ENCODE measurements at regions not wholly inside any gene's neighbourhood (a gene's known extent, or its start where the extent isn't known, plus 50 kb on each side); places are given as distances from the start of the nearest gene placed in this dataset.

- H3K27ac ChIP-seq = no peak overlapping the region
- ATAC-seq (ENCODE audit: low FRiP score in 2 of 2) (no peak), DNase-seq (no peak)
- 57 to 69% methylated on average over 7 of the region's 7 CpGs for WGBS, 2 donors
- no peak overlapping the region for H3K4me3 ChIP-seq
- H3K36me3 ChIP-seq = no peaks in the 10 kb centered on the region
- H3K27me3 ChIP-seq = no peaks in the 10 kb centered on the region
- no peaks in the 10 kb centered on the region for H3K4me1 ChIP-seq
- H3K9me3 ChIP-seq = no peaks in the 10 kb centered on the region
- no peak for TF ChIP-seq EP300 (IDR thresholded peaks at IDR 0.05)
- TF ChIP-seq POLR2A (IDR thresholded peaks at IDR 0.05) = no peak
- TF ChIP-seq CTCF (IDR thresholded peaks at IDR 0.05) = no peak
- TF ChIP-seq POLR2AphosphoS5 (IDR thresholded peaks at IDR 0.05) = no peak
Measured at GRCh38 chr1:170284512-170284911, 138.8 kb downstream of the NTMT2 start.

GRCh38 chr1:170284951-170285350, 139.2 kb downstream of the NTMT2 start:
- 57 to 67% methylated on average over 5 of the region's 5 CpGs for WGBS, 2 donors
- no peaks in the 10 kb centered on the region for H3K4me1 ChIP-seq
- no peak for DNase-seq
- no peak for ATAC-seq (ENCODE audit: low FRiP score in 2 of 2)
- no peaks in the 10 kb centered on the region for H3K9me3 ChIP-seq
- no peak overlapping the region for H3K4me3 ChIP-seq
- no peaks in the 10 kb centered on the region for H3K36me3 ChIP-seq
- TF ChIP-seq POLR2AphosphoS5 (IDR thresholded peaks at IDR 0.05) (no peak), EP300 (IDR thresholded peaks at IDR 0.05) (no peak), CTCF (IDR thresholded peaks at IDR 0.05) (no peak), POLR2A (IDR thresholded peaks at IDR 0.05) (no peak)
- H3K27me3 ChIP-seq = no peaks in the 10 kb centered on the region
- no peak overlapping the region for H3K27ac ChIP-seq

GRCh38 chr1:170288155-170288554, 142.4 kb downstream of the NTMT2 start:
- TF ChIP-seq EP300 (IDR thresholded peaks at IDR 0.05) = no peak
- no peak for TF ChIP-seq CTCF (IDR thresholded peaks at IDR 0.05)
- no peaks in the 10 kb centered on the region for H3K4me1 ChIP-seq
- no peak overlapping the region for H3K4me3 ChIP-seq
- no peak for DNase-seq
- no peak for ATAC-seq (ENCODE audit: low FRiP score in 2 of 2)
- no peaks in the 10 kb centered on the region for H3K27me3 ChIP-seq
- H3K27ac ChIP-seq = no peak overlapping the region
- WGBS, 2 donors = 79 to 80% methylated on average over 3 of the region's 3 CpGs
- H3K36me3 ChIP-seq = no peaks in the 10 kb centered on the region
- H3K9me3 ChIP-seq = no peaks in the 10 kb centered on the region

GRCh38 chr1:170290276-170290675, 144.5 kb downstream of the NTMT2 start:
- Histone ChIP-seq H3K36me3 (no peaks in the 10 kb centered on the region), H3K27me3 (no peaks in the 10 kb centered on the region), H3K27ac (no peak overlapping the region), H3K9me3 (no peaks in the 10 kb centered on the region), H3K4me3 (no peak overlapping the region), H3K4me1 (no peaks in the 10 kb centered on the region)
- no peak for ATAC-seq (ENCODE audit: low FRiP score in 2 of 2)
- no peak for DNase-seq
- no peak for TF ChIP-seq POLR2AphosphoS5 (IDR thresholded peaks at IDR 0.05)
- no peak for TF ChIP-seq POLR2A (IDR thresholded peaks at IDR 0.05)
- TF ChIP-seq EP300 (IDR thresholded peaks at IDR 0.05) = no peak
- TF ChIP-seq CTCF (IDR thresholded peaks at IDR 0.05) = no peak
- WGBS, 2 donors = 78 to 92% methylated on average over 1 of the region's 1 CpG

- WGBS, 2 donors = 74 to 76% methylated on average over 1 of the region's 1 CpG
Measured at GRCh38 chr1:170290991-170291390, 145.2 kb downstream of the NTMT2 start.

More at GRCh38 chr1:170290991-170291390, 145.2 kb downstream of the NTMT2 start:
- H3K4me3 ChIP-seq = no peak overlapping the region
- H3K27me3 ChIP-seq = no peaks in the 10 kb centered on the region
- H3K27ac ChIP-seq = no peak overlapping the region
- DNase-seq (no peak), ATAC-seq (ENCODE audit: low FRiP score in 2 of 2) (no peak)
- H3K4me1 ChIP-seq = no peaks in the 10 kb centered on the region
- no peaks in the 10 kb centered on the region for H3K9me3 ChIP-seq
- TF ChIP-seq EP300 (IDR thresholded peaks at IDR 0.05) (no peak), CTCF (IDR thresholded peaks at IDR 0.05) (no peak), POLR2A (IDR thresholded peaks at IDR 0.05) (no peak), POLR2AphosphoS5 (IDR thresholded peaks at IDR 0.05) (no peak)
- H3K36me3 ChIP-seq = no peaks in the 10 kb centered on the region
